ENCODE measurements at regions not wholly inside any gene's neighbourhood (a gene's known extent, or its start where the extent isn't known, plus 50 kb on each side); places are given as distances from the start of the nearest gene placed in this dataset.

GRCh38 chr7:67343114-67343513 lies 346.5 kb downstream of the TYW1 start:
- Histone ChIP-seq H4K91ac (replicated peaks; ENCODE audit: insufficient read length, low read length) (no peak overlapping the region), H2BK120ac (replicated peaks; ENCODE audit: low read depth, low read length) (no peak overlapping the region), H3K79me1 (ENCODE audit: low read depth, low read length) (no peaks in the 10 kb centered on the region), H3K4ac (replicated peaks; ENCODE audit: insufficient read length, low read depth, low read length) (no peak overlapping the region), H4K5ac (ENCODE audit: insufficient read length, low read depth, low read length) (no peak overlapping the region), H2BK20ac (ENCODE audit: low read length) (no peak overlapping the region), H3K23me2 (ENCODE audit: low read depth, low read length) (no peaks in the 10 kb centered on the region), H3K27ac (ENCODE audit: low read depth, low read length) (no peak overlapping the region), H2BK5ac (ENCODE audit: low read depth, low read length) (no peak overlapping the region), H3K9me3 (ENCODE audit: insufficient read depth in 2 of 2, low read depth in 1 of 2, low read length in 1 of 2) (0 out of 4 replicates have a peak, but pooled peaks cover 0 to 7% of the 10 kb centered on the region in 2 experiments), H3K4me1 (replicated peaks in 1 of 4; ENCODE audit: control insufficient read depth in 3 of 4, insufficient read depth in 4 of 4, low read length in 3 of 4) (peaks cover 0 to 6% (median 1%) of the 10 kb centered on the region in 4 experiments; a peak in 3 of 7 replicates), H3K79me2 (ENCODE audit: control insufficient read depth in 1 of 2, insufficient read depth in 2 of 2, low read length in 2 of 2) (no peaks in the 10 kb centered on the region), H2AK5ac (ENCODE audit: low read depth, low read length) (no peak overlapping the region), H3K27me3 (replicated peaks in 1 of 4; ENCODE audit: control insufficient read depth in 3 of 4, extremely low read depth in 1 of 4, insufficient read depth in 3 of 4, low read length in 3 of 4) (no peaks in the 10 kb centered on the region), H2BK12ac (ENCODE audit: low read depth, low read length) (no peak overlapping the region), H2BK15ac (ENCODE audit: low read length) (no peak overlapping the region), H3K4me3 (ENCODE audit: extremely low read depth in 1 of 4, insufficient read depth in 2 of 4, low read depth in 3 of 4, low read length in 4 of 4) (no peak overlapping the region), H3K36me3 (ENCODE audit: control insufficient read depth in 2 of 4, insufficient read depth in 4 of 4, low read length in 3 of 4) (no peaks in the 10 kb centered on the region), H3K56ac (replicated peaks; ENCODE audit: insufficient read length, low read depth, low read length) (no peak overlapping the region), H3K14ac (ENCODE audit: insufficient read length) (no peak overlapping the region), H3K23ac (ENCODE audit: insufficient read length) (no peak overlapping the region), H3K4me2 (ENCODE audit: insufficient read depth in 1 of 2, low read depth in 2 of 2, low read length in 2 of 2) (no peak overlapping the region), H4K8ac (ENCODE audit: extremely low read depth, insufficient read depth, low read length) (no peak overlapping the region), H3K9ac (replicated peaks in 1 of 4; ENCODE audit: extremely low read depth in 1 of 4, low read depth in 3 of 4, low read length in 3 of 4) (no peak overlapping the region), H3K18ac (ENCODE audit: extremely low read depth, low read length) (no peak overlapping the region), H4K20me1 (replicated peaks in 1 of 2; ENCODE audit: control insufficient read depth in 1 of 2, insufficient read depth in 2 of 2, low read length in 2 of 2) (peaks cover 0 to 3% of the 10 kb centered on the region in 2 experiments), H2AFZ (ENCODE audit: low read length) (no peak overlapping the region)
- FAIRE-seq (no peak), DNase-seq (ENCODE audit: low read depth in 1 of 2, low spot score in 2 of 2) (no peak)
- ChIA-PET CTCF (ENCODE audit: partially characterized antibody) (interaction anchor here (1.4 kb wide), 1 partner anchor 29 kb away, joined by 4 read pairs; no protein-coding TSS in a partner anchor), POLR2A (ENCODE audit: partially characterized antibody) (interaction anchor here (1.3 kb wide), 1 partner anchor 23 kb away, joined by 3 read pairs; no protein-coding TSS in a partner anchor)
- 88% methylated on average over 3 of the region's 3 CpGs; no CpG with 5 or more reads in 1 of the 2 experiments for WGBS, 2 experiments (ENCODE audit: extremely low coverage in 1 of 2, insufficient coverage in 1 of 2, insufficient read length in 1 of 2, insufficient replicate concordance in 2 of 2, low coverage in 1 of 2, low lambda C conversion rate in 2 of 2, missing lambda C conversion rate in 1 of 2)
- TF ChIP-seq CREB1 (IDR thresholded peaks at IDR 0.05) (no peak), SUZ12 (IDR thresholded peaks at IDR 0.05; ENCODE audit: low read length) (no peak), MAX (IDR thresholded peaks at IDR 0.05) (no peak), TCF12 (IDR thresholded peaks at IDR 0.05; ENCODE audit: low read depth, low read length) (no peak), ATF3 (IDR thresholded peaks at IDR 0.05; ENCODE audit: insufficient read depth, low read depth, low read length) (no peak), CEBPB (IDR thresholded peaks at IDR 0.05; ENCODE audit: low read depth, low read length) (no peak), PHF8 (conservative IDR thresholded peaks at IDR 0.05; ENCODE audit: low read depth, low read length) (no peak), TAF1 (IDR thresholded peaks at IDR 0.05; ENCODE audit: low read depth, low read length) (no peak), ASH2L (IDR thresholded peaks at IDR 0.05; ENCODE audit: low read length) (no peak), CTBP2 (IDR thresholded peaks at IDR 0.05; ENCODE audit: borderline replicate concordance, insufficient read depth, insufficient read length, low read length) (no peak), EZH2 (IDR thresholded peaks at IDR 0.05; ENCODE audit: low read depth, low read length, severe bottlenecking) (no peak), SP4 (IDR thresholded peaks at IDR 0.05; ENCODE audit: low read length) (no peak), CBX8 (IDR thresholded peaks at IDR 0.05; ENCODE audit: borderline replicate concordance, low read depth, low read length) (no peak), CBX5 (IDR thresholded peaks at IDR 0.05; ENCODE audit: low read depth, low read length) (no peak), POLR2A (IDR thresholded peaks at IDR 0.05; ENCODE audit: control extremely low read depth in 1 of 2, low read depth in 2 of 2, low read length in 2 of 2) (no peak)

Measured in H1 (cell line).